Activated T-cell treated with anti-CD3 and anti-CD28 coated beads, Interleukin-2, amount 50 U/mL, for 24 hours (primary cell): ENCODE measurements at regions not wholly inside any gene's neighbourhood (a gene's known extent, or its start where the extent isn't known, plus 50 kb on each side); places are given as distances from the start of the nearest gene placed in this dataset.

ENCODE experiments used
- DNase-seq: peaks from one replicate; pipeline ENCODE4 v3.0.0-alpha.2; 2020
- H3K27ac Mint-ChIP-seq: 2 replicates; pipeline ENCODE4 v1.8.0; 2020; ENCODE audit warnings: mild to moderate bottlenecking, mixed read lengths
- H3K27me3 Mint-ChIP-seq: 2 replicates; pipeline ENCODE4 v1.8.0; 2020; ENCODE audit warnings: mixed read lengths
- H3K36me3 Mint-ChIP-seq: 2 replicates; pipeline ENCODE4 v1.8.0; 2020; ENCODE audit warnings: low read depth, mixed read lengths
- H3K4me1 Mint-ChIP-seq: 2 replicates; pipeline ENCODE4 v1.8.0; 2020; ENCODE audit warnings: low read depth, mixed read lengths
- H3K4me3 Mint-ChIP-seq: 2 replicates; pipeline ENCODE4 v1.8.0; 2020; ENCODE audit warnings: mild to moderate bottlenecking, moderate library complexity, mixed read lengths
- H3K9me3 Mint-ChIP-seq: 2 replicates; pipeline ENCODE4 v1.8.0; 2020; ENCODE audit warnings: mixed read lengths

DNA sequence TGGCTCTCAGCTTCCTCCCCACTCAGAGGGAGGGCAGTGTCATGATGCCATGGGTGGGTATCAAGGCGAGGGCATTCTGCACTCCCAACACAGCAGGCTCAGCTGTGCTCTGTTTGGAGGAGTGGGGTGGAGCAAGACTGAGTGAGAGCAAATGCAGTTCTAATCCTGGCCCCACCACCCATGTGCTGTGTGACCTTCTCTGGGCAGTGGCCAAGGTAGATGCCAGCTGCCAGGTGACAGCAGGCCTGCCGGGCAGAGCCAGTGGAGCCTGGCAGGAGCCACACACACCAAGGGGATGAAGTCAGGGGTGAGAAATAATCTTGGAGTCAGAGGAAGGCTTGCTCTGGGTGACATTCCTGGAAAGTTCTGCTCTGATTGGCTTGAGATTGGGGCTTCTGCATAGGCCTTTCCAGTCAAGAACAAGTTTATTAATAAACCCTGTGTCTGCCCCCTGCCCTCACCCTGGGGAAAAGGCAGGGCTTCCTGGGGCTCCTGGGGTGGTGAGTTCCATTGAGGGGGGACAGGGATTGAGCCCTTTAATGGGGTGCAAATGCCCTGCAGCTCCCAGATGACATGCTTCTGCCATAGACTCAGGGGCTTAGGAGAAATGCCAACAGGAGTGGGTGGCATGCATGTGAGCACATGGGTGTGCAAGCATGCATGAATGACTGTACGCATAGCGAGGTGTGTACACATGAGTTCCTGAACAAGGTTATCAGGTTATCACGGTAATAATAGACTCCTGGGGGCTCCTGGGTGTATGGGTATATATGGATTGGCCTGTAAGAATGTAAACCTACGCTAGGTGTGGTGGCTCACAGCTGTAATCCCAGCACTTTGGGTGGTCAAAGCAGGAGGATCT lies 134.2 kb downstream of the MRPL14 start:
- no peaks in the 10 kb centered on the region for H3K9me3 Mint-ChIP-seq
- DNase-seq: no peak
- no peaks in the 10 kb centered on the region for H3K4me1 Mint-ChIP-seq
- no peak overlapping the region for H3K27ac Mint-ChIP-seq
- H3K36me3 Mint-ChIP-seq: no peaks in the 10 kb centered on the region
- H3K4me3 Mint-ChIP-seq: no peak overlapping the region
- peaks cover 3% of the 10 kb centered on the region for H3K27me3 Mint-ChIP-seq

DNA sequence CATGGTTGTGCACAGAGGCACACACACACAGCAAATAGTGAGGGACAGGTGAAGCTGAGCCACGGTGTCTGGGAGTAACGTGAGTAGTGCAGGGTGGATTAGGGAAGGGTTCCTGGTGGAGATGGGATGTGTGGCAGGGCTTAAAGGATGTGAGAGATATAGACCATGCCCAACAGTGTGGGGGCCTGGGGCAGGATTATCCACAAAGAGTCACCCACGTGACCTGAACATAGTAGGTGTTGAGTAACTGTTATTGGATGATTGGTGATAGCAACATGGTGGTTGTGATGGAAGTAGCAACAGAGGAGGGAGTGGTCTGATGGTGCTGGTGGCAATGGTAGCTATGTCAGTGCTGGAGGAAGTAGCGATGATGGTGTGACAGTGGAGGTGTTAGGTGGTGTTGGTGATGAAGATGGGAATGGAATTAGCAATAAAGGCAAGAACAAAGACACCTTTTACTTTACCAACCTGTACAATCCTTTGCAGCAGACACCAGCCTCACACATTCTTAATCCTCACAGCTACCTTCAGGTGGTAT lies 135.1 kb downstream of the MRPL14 start:
- H3K9me3 Mint-ChIP-seq: no peaks in the 10 kb centered on the region
- H3K36me3 Mint-ChIP-seq: no peaks in the 10 kb centered on the region
- H3K4me1 Mint-ChIP-seq: no peaks in the 10 kb centered on the region
- no peak overlapping the region for H3K27ac Mint-ChIP-seq
- DNase-seq: no peak
- H3K27me3 Mint-ChIP-seq: peaks cover 3% of the 10 kb centered on the region
- H3K4me3 Mint-ChIP-seq: no peak overlapping the region

DNA sequence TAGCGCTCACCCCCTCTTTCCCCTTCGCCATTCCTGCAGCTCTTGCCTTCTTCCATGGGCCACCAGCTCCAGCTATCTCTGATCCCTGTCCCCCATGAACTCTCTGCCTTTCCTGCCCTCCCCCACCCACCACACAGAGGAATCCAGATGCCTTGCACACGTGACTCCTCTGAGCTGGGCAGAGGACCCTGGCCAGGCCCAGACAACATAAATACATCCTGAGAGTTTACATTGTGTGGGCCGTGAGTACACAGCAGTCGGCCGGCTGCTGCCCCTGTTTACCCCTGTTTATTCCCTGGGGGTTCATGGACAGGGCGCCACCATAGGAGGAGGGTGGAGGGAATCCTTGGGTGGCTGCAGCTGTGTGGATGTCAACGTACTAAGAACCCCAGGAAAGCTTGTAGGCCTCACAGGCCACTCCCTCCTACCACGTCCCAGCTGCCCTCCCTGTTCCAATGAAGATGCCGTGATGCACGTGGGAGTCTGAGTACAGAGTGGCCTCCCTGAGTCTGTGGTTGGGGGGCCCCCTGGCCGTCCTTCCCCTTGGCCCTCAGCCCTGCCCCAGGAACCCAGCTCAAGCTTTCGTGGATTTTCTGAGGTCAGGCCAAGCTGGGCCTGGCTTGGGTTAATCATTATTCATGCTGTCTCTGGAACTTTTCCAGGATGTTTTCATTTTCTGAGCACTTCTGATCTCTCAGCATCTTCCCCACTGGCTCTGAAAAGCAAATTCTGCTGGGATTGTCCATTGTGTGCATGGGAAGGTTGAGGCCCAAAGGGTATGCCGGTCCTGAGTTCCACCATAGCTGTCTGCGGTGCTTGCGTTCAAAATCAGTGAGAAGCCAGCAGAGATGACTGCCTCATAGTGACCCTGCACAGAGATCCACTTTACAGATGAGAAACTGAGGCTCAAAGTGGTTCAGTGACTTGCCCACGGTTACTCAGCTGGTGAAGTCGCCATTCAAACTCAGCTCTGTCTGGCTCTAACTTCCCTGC lies 136.3 kb downstream of the MRPL14 start:
- H3K4me1 Mint-ChIP-seq: no peaks in the 10 kb centered on the region
- no peak overlapping the region for H3K27ac Mint-ChIP-seq
- no peak for DNase-seq
- H3K27me3 Mint-ChIP-seq: peaks cover 3% of the 10 kb centered on the region
- no peaks in the 10 kb centered on the region for H3K9me3 Mint-ChIP-seq
- no peak overlapping the region for H3K4me3 Mint-ChIP-seq
- H3K36me3 Mint-ChIP-seq: no peaks in the 10 kb centered on the region

DNA sequence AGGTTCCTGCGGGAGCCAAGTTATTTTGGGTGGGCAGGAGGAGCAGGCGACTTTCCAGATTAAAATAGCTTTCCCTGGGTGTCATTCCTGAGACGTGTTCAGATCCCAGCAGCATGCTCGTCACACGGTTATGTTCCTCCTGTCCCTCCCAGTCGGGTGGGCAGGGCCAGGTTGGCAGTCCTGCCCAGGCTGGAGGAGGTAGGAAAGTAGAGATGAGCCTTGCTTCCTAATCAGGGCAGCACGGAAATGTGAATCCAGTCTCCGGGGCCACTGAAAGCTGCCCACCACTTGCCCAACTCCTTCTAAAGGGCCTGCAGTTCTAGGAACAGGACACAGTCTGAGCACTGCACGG lies 137.0 kb downstream of the MRPL14 start:
- H3K4me1 Mint-ChIP-seq: no peaks in the 10 kb centered on the region
- H3K27ac Mint-ChIP-seq: no peak overlapping the region
- H3K4me3 Mint-ChIP-seq: no peak overlapping the region
- DNase-seq: no peak
- no peaks in the 10 kb centered on the region for H3K36me3 Mint-ChIP-seq
- no peaks in the 10 kb centered on the region for H3K9me3 Mint-ChIP-seq
- peaks cover 6% of the 10 kb centered on the region for H3K27me3 Mint-ChIP-seq

DNA sequence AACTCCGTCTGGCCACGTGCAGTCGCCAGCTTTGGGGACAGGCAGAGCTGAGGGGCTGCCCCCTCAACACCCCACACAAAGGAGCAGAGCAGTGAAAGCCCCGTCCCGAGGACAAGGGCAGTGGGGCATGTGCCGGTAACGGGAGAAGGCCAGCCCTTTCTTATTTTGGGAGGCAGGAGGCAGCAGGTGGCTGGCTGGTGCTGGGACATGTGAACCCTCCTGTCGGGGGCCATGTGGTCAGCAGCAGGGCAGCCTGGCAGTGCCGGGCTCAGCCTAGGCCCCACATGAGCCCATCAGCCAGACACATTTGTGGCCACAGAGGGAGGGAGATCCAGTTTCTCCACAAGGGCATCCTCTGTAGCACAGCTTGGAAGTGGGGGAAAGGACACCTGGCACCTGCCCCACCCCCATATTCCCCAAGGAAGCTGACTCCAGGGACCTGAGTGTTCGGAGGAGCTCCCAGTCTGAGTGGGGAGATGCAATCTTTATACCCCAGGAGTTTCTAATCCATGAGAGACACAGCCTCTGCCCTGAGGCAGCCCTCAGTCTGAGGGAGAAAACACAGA lies 137.6 kb downstream of the MRPL14 start:
- no peak overlapping the region for H3K4me3 Mint-ChIP-seq
- H3K36me3 Mint-ChIP-seq: no peaks in the 10 kb centered on the region
- no peaks in the 10 kb centered on the region for H3K4me1 Mint-ChIP-seq
- peaks cover 6% of the 10 kb centered on the region for H3K27me3 Mint-ChIP-seq
- H3K27ac Mint-ChIP-seq: no peak overlapping the region
- H3K9me3 Mint-ChIP-seq: no peaks in the 10 kb centered on the region
- no peak for DNase-seq

DNA sequence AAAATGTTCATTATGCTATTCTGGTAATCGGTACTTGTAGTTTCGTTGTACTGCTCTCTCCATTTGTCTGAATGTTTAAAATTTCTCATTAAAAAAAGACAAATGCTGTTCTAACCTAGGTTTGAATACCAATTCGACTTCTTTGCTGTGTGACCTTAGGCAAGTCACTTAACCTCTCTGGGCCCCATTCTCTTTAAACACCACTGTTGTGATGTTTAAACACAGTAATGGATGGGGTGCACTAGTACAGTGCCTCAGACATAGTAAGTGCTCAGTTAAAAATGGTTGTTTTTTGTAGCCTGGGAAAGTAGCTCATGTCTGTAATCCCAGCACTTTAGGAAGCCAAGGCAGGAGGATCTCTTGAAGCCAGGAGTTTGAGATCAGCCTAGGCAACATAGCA lies 138.5 kb downstream of the MRPL14 start:
- H3K4me3 Mint-ChIP-seq: no peak overlapping the region
- H3K9me3 Mint-ChIP-seq: no peaks in the 10 kb centered on the region
- DNase-seq: no peak
- H3K27me3 Mint-ChIP-seq: peaks cover 6% of the 10 kb centered on the region
- no peaks in the 10 kb centered on the region for H3K4me1 Mint-ChIP-seq
- no peaks in the 10 kb centered on the region for H3K36me3 Mint-ChIP-seq
- no peak overlapping the region for H3K27ac Mint-ChIP-seq

DNA sequence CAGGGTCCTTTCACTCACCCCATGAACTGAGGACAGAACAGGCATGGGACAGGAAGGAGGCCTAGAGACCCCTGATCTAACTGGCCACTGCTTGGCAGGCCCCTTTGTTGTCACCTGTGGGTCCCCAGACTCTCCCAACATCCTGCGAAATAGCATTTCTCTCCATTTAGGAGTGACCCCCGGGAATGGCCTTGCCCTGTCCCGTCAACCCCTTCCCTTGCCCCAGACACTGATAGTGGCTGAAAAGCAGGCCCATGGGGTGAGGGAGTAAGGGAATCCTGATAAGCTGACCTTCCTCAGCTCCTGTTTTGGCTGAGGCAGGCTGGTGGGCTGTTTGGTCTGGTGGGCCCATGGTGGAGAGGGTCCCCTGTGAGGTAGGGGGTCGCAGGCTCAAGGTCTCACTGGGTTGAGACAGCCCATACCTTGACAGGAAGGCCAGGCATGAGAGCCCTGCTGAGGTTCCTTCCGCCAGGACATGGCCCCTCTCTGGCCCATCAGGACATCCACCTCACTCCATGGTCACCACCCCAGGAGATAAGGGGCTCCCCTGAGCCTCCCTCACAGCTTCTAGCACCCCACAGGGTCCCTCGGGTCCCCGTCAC lies 139.3 kb downstream of the MRPL14 start:
- Mint-ChIP-seq H3K4me1 (no peaks in the 10 kb centered on the region), H3K27ac (no peak overlapping the region), H3K9me3 (no peaks in the 10 kb centered on the region), H3K4me3 (no peak overlapping the region), H3K27me3 (peaks cover 6% of the 10 kb centered on the region), H3K36me3 (no peaks in the 10 kb centered on the region)
- DNase-seq: no peak

DNA sequence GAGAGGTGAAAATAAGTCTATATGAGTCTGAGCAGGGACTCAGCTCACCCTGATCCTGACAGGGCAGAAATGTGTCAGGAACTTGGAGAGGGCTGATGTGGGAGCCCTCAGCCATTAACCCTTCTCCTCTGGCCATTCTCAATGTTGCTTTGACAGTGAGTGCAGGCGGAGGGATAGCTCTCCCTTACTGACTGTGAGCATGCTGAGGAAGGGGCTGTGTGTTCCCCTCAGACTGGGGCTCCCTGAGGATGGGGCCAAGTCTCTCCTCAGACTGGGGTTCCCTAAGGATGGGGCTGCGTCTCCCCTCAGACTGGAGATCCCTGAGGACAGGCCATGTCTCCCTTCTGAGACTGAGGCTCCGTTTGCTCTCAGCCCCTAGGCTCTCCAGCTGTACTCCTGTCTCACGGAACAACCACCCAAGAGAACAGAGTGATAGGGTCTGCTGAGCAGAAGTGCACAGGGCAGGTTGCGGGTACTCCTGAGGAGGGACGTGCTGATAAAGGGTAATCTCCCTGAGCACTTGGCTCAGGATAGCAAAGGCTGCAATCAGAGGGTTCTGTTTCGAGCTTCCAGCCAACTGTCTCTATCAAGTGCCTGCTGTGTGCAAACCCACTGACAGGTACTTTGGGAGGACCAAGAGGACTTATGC lies 141.0 kb downstream of the MRPL14 start:
- Mint-ChIP-seq H3K27ac (no peak overlapping the region), H3K9me3 (no peaks in the 10 kb centered on the region), H3K4me1 (no peaks in the 10 kb centered on the region), H3K4me3 (no peak overlapping the region), H3K27me3 (peaks cover 8% of the 10 kb centered on the region), H3K36me3 (no peaks in the 10 kb centered on the region)
- no peak for DNase-seq

DNA sequence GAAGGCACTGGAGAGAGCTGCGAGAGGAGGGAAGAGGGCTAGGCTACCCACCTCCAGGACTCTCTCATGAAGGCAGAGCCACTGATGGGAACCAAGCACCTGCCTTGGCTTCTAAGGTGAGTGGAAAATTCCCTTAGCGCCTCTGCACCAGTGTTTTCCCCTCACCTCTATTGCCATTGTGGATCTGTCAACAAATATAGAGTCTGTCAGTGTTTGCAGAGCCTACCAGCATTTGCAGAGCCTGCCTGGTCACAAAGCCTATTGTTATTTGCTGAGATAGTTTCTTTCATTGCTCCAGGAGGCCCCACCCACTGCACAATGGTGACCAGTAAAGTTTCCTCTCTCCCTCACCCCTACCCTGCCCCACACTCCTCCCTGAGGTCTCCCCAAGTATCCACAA lies 141.9 kb downstream of the MRPL14 start:
- peaks cover 8% of the 10 kb centered on the region for H3K27me3 Mint-ChIP-seq

DNA sequence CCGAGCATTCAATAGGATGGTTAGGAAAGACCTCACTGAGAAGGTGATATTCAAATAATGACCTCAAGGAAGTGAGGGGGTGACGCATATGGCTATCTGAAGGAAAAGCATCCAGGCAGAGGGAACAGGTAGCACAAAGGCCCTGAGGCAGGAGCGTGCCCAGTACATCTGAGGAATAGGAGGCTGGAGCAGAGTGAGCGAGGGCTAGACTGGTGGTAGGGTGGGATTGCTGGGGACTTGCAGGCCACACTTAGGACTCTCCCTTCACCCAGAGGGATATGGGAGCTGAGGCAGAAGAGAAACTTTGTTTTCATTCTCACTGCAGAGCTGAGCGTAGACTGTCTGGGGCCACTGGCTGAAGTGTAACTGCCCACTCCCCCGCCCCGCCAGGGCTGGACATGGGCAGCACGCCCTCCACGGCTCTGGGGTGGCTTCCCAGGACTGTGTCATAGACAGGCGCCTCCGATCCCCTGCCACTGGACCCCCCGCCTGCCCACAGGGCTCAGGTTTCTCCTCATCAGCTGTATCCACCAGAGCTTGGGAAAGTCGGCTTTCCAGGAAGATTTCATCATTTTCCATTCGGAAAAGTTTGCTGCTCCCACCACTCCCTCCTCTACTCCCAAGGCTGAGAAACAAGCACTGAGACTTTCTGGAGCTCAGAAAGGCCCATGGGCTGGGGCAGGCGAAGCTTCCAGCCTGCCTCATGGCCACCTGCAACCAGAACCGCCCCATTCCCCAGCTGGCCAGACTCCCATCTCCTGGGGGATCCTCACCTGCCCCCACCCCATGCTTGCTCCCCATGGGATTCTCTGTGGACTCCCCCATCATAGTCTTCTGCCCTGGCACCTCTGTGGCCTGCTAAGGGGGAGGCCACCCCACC lies 142.6 kb downstream of the MRPL14 start:
- no peaks in the 10 kb centered on the region for H3K9me3 Mint-ChIP-seq
- no peaks in the 10 kb centered on the region for H3K4me1 Mint-ChIP-seq
- H3K27me3 Mint-ChIP-seq: peaks cover 8% of the 10 kb centered on the region
- H3K36me3 Mint-ChIP-seq: no peaks in the 10 kb centered on the region
- no peak overlapping the region for H3K4me3 Mint-ChIP-seq
- H3K27ac Mint-ChIP-seq: no peak overlapping the region
- DNase-seq: no peak

More for the DNA sequence above, 141.9 kb downstream of the MRPL14 start:
- H3K27ac Mint-ChIP-seq: no peak overlapping the region
- H3K36me3 Mint-ChIP-seq: no peaks in the 10 kb centered on the region
- H3K4me3 Mint-ChIP-seq: no peak overlapping the region
- DNase-seq: no peak
- no peaks in the 10 kb centered on the region for H3K4me1 Mint-ChIP-seq
- H3K9me3 Mint-ChIP-seq: no peaks in the 10 kb centered on the region

DNA sequence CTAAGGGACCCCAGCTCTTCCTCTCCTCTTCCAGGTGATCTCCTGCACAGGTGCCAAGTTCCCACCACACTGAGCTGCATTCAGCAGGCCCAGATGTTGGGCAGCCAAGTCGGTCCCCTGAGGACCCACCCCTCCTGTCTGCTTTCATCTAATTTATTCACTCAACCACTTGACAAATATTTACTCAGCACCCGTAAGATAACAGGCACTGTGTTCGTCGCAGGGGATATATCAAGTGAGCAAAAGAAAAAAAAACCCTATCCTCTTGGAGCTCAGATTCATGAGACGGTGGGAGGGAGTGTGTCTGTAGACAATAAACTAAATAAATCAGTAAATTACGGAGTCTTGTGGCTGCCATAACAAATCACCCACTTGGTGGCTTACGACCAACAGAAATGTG lies 143.6 kb downstream of the MRPL14 start:
- Mint-ChIP-seq H3K4me1 (no peaks in the 10 kb centered on the region), H3K4me3 (no peak overlapping the region), H3K27me3 (peaks cover 5% of the 10 kb centered on the region), H3K9me3 (no peaks in the 10 kb centered on the region), H3K27ac (no peak overlapping the region), H3K36me3 (no peaks in the 10 kb centered on the region)
- no peak for DNase-seq

DNA sequence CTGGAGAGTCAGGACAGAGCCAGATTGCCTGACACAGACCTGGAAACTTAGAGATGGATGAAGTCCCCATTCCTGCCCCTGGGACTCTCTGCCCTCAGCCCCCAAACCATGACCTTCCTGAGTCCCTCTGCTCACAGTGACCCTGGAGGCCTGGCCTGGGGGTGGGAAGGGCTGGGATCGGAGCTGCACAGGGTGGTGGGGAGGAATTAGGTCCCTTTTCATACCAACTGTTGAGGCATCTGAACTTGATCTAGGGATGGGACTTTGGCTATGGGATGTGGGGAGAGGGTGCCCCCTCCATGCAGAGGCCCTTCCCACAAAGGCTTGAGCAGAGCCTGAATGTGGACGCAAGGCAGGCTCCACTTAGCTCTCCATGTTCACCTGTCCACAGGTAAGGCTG lies 144.1 kb downstream of the MRPL14 start:
- H3K27me3 Mint-ChIP-seq: peaks cover 7% of the 10 kb centered on the region
- H3K9me3 Mint-ChIP-seq: no peaks in the 10 kb centered on the region
- DNase-seq: peak; percentile 2
- H3K36me3 Mint-ChIP-seq: no peaks in the 10 kb centered on the region
- no peaks in the 10 kb centered on the region for H3K4me1 Mint-ChIP-seq
- H3K4me3 Mint-ChIP-seq: no peak overlapping the region
- H3K27ac Mint-ChIP-seq: no peak overlapping the region

DNA sequence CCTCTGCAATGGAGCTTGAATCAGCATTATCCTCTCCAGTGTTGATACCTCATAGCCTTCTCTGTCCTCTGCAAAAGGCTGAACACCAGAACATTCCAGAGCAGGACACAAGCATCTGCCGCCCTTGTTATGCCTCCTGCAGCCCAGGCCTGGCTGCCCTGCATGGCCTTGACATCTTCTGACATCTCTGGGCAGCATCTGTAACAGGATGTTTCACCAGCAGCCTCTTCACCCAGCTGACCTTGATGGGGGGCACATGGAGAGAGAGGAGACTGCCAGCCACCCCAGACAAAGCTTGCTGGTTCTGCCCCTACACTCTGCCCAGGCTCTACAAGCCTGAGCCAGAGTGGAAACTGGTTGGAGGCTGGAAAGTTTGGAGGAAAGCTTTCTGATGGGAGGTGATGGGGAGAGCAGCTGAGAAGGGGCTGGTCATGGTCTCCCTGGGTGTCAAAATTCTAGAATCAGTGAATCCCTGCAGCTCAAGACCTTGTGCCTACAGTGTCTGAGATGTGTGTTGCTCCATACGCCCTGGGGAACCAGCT lies 145.1 kb downstream of the MRPL14 start:
- Mint-ChIP-seq H3K27me3 (peaks cover 7% of the 10 kb centered on the region), H3K4me3 (no peak overlapping the region), H3K27ac (no peak overlapping the region), H3K4me1 (peaks cover 1% of the 10 kb centered on the region), H3K9me3 (no peaks in the 10 kb centered on the region), H3K36me3 (no peaks in the 10 kb centered on the region)
- peak; percentile 20 for DNase-seq
